GM23338 (cell line): ENCODE measurements at regions not wholly inside any gene's neighbourhood (a gene's known extent, or its start where the extent isn't known, plus 50 kb on each side); places are given as distances from the start of the nearest gene placed in this dataset.

Experiments
- ATAC-seq: fragments of 200-7000 bp; cut with Tn5 transposase; 3 replicates; pipeline ENCODE4 v1.9.1; 2020
- DNase-seq: peaks from one replicate; pipeline ENCODE4 v3.0.0-alpha.2; 2015; ENCODE audit warnings: low spot score
- H2AFZ ChIP-seq: fragments of 200-600 bp; sonication (generic); 2 replicates; pipeline ENCODE4 v1.8.0; 2016; ENCODE audit warnings: antibody characterized with exemption, mild to moderate bottlenecking, moderate library complexity
- H3F3A ChIP-seq: fragments of 200-600 bp; sonication (generic); replicated peaks from 2 replicates; pipeline ENCODE4 v1.8.0; 2017; ENCODE audit warnings: antibody characterized with exemption, mixed run types, low read depth
- H3K27ac ChIP-seq: fragments of 200-600 bp; sonication (generic); 2 replicates; pipeline ENCODE4 v1.6.1; 2016; ENCODE audit warnings: low read depth
- H3K27me3 ChIP-seq: fragments of 200-600 bp; sonication (generic); 2 replicates; pipeline ENCODE4 v1.8.0; 2016; ENCODE audit warnings: mild to moderate bottlenecking, mixed run types, moderate library complexity; ENCODE audit not compliant: insufficient read depth
- H3K36me3 ChIP-seq: fragments of 200-600 bp; sonication (generic); 2 replicates; pipeline ENCODE4 v1.8.0; 2016; ENCODE audit warnings: mild to moderate bottlenecking; ENCODE audit not compliant: insufficient read depth
- H3K4me1 ChIP-seq: fragments of 200-600 bp; sonication (generic); 2 replicates; pipeline ENCODE4 v1.8.0; 2016; ENCODE audit warnings: mild to moderate bottlenecking, moderate library complexity; ENCODE audit not compliant: insufficient read depth
- H3K4me2 ChIP-seq: fragments of 200-600 bp; sonication (generic); 2 replicates; pipeline ENCODE4 v1.7.1; 2017; ENCODE audit warnings: mixed run types
- H3K4me3 ChIP-seq: fragments of 200-600 bp; sonication (generic); 2 replicates; pipeline ENCODE4 v1.6.1; 2016; ENCODE audit warnings: mixed run types
- H3K79me2 ChIP-seq: fragments of 200-600 bp; sonication (generic); replicated peaks from 2 replicates; pipeline ENCODE4 v1.8.0; 2017; ENCODE audit warnings: mild to moderate bottlenecking; ENCODE audit not compliant: insufficient read depth
- H3K9me2 ChIP-seq: fragments of 200-600 bp; sonication (generic); 2 replicates; pipeline ENCODE4 v1.8.0; 2017; ENCODE audit not compliant: insufficient read depth
- H4K20me1 ChIP-seq: fragments of 200-600 bp; sonication (generic); replicated peaks from 2 replicates; pipeline ENCODE4 v1.8.0; 2017; ENCODE audit warnings: mild to moderate bottlenecking; ENCODE audit not compliant: insufficient read depth
- H3K27ac Mint-ChIP-seq: 2 replicates; pipeline ENCODE4 v1.8.0; 2020; ENCODE audit warnings: inconsistent platforms, mild to moderate bottlenecking, moderate library complexity, mixed read lengths
- H3K27me3 Mint-ChIP-seq: 3 replicates; pipeline ENCODE4 v1.8.0; 2022; ENCODE audit warnings: low read depth, mild to moderate bottlenecking, moderate library complexity, mixed read lengths, inconsistent platforms; ENCODE audit not compliant: insufficient read depth, poor library complexity
- H3K36me3 Mint-ChIP-seq: 3 replicates; pipeline ENCODE4 v1.8.0; 2021; ENCODE audit warnings: low read depth, mild to moderate bottlenecking, inconsistent platforms, moderate library complexity, mixed read lengths
- H3K4me1 Mint-ChIP-seq: 3 replicates; pipeline ENCODE4 v1.8.0; 2020; ENCODE audit warnings: mild to moderate bottlenecking, inconsistent platforms, mixed read lengths
- H3K4me3 Mint-ChIP-seq: 3 replicates; pipeline ENCODE4 v1.8.0; 2021; ENCODE audit warnings: moderate library complexity, mild to moderate bottlenecking, inconsistent platforms, mixed read lengths
- H3K9me3 Mint-ChIP-seq: 3 replicates; pipeline ENCODE4 v1.8.0; 2020; ENCODE audit warnings: moderate library complexity, mild to moderate bottlenecking, inconsistent platforms, mixed read lengths
- CREB1 ChIP-seq: fragments of 250-450 bp; sonication (Bioruptor Pico); IDR thresholded peaks from 2 replicates; pipeline ENCODE4 v1.5.0; 2020; ENCODE audit warnings: low read depth, mild to moderate bottlenecking, moderate library complexity
- CTCF ChIP-seq, 2 experiments: fragments of 200-600 bp in 1 of 2; sonication (generic) in 1 of 2; conservative IDR thresholded peaks; 2 replicates each; pipeline versions ENCODE4 v1.5.1 to v1.6.1; 2016 to 2017; ENCODE audit warnings: antibody characterized with exemption in 2 of 2, low read depth in 2 of 2, mild to moderate bottlenecking in 2 of 2, moderate library complexity in 1 of 2
- ETS1 ChIP-seq: IDR thresholded peaks from 2 replicates; pipeline ENCODE4 v1.6.1; 2016; ENCODE audit warnings: antibody characterized with exemption
- EZH2 ChIP-seq: fragments of 200-600 bp; sonication (generic); IDR thresholded peaks from one replicate; pipeline ENCODE4 v1.8.0; 2017; ENCODE audit warnings: antibody characterized with exemption, mild to moderate bottlenecking, low read depth; ENCODE audit not compliant: unreplicated experiment
- EZH2phosphoT487 ChIP-seq: fragments of 200-600 bp; sonication (generic); IDR thresholded peaks from one replicate; pipeline ENCODE4 v1.8.1; 2018; ENCODE audit warnings: antibody characterized with exemption; ENCODE audit not compliant: unreplicated experiment
- JUNB ChIP-seq: IDR thresholded peaks from one replicate; pipeline ENCODE4 v1.6.1; 2016; ENCODE audit warnings: antibody characterized with exemption; ENCODE audit not compliant: unreplicated experiment
- POLR2AphosphoS5 ChIP-seq: IDR thresholded peaks from 2 replicates; pipeline ENCODE4 v1.6.1; 2016; ENCODE audit warnings: antibody characterized with exemption, low read depth
- REST ChIP-seq: IDR thresholded peaks from one replicate; pipeline ENCODE4 v1.6.1; 2018; ENCODE audit warnings: antibody characterized with exemption; ENCODE audit not compliant: unreplicated experiment
- STAT1 ChIP-seq: IDR thresholded peaks from one replicate; pipeline ENCODE4 v1.6.1; 2016; ENCODE audit warnings: antibody characterized with exemption; ENCODE audit not compliant: unreplicated experiment
- ZNF114 ChIP-seq: fragments of 250-450 bp; sonication (Bioruptor Pico); IDR thresholded peaks from 2 replicates; pipeline ENCODE4 v1.5.0; 2020; ENCODE audit warnings: mild to moderate bottlenecking, moderate library complexity
- ZNF331 ChIP-seq: fragments of 250-450 bp; sonication (Bioruptor Pico); IDR thresholded peaks from 2 replicates; pipeline ENCODE4 v1.5.0; 2020; ENCODE audit warnings: low read depth, mild to moderate bottlenecking, moderate library complexity
- ZNF462 ChIP-seq: fragments of 250-450 bp; sonication (Bioruptor Pico); IDR thresholded peaks from 2 replicates; pipeline ENCODE4 v1.5.0; 2020; ENCODE audit warnings: mild to moderate bottlenecking, moderate library complexity

GRCh38 chr2:221360742-221361141 lies 211.4 kb downstream of the EPHA4 start (continued):
- no peak for TF ChIP-seq ETS1
- TF ChIP-seq ZNF114 (CRISPR knock-in tag): no peak
- TF ChIP-seq REST: no peak
- TF ChIP-seq JUNB: no peak

- Histone ChIP-seq H3K4me2 (no peak overlapping the region), H3K4me1 (peaks cover 6% of the 10 kb centered on the region; the same call in 1 of the 2 replicates), H2AFZ (no peak overlapping the region), H3K27me3 (no peaks in the 10 kb centered on the region), H4K20me1 (no peaks in the 10 kb centered on the region), H3F3A (no peaks in the 10 kb centered on the region), H3K4me3 (no peak overlapping the region), H3K27ac (no peak overlapping the region), H3K9me2 (no peaks in the 10 kb centered on the region), H3K79me2 (no peaks in the 10 kb centered on the region), H3K36me3 (no peaks in the 10 kb centered on the region)
- ATAC-seq (no peak), DNase-seq (no peak)
- Mint-ChIP-seq H3K27me3 (peaks cover 3% of the 10 kb centered on the region), H3K27ac (no peak overlapping the region), H3K9me3 (no peaks in the 10 kb centered on the region), H3K36me3 (no peaks in the 10 kb centered on the region), H3K4me1 (peaks cover 11% of the 10 kb centered on the region; the same call in 2 of the 3 replicates), H3K4me3 (no peak overlapping the region)
- TF ChIP-seq CREB1 (CRISPR knock-in tag) (no peak), ZNF114 (CRISPR knock-in tag) (no peak), JUNB (no peak), ETS1 (no peak), POLR2AphosphoS5 (no peak), CTCF (conservative IDR thresholded peaks at IDR 0.05; ENCODE audit: low read depth in 2 of 2) (no peak), EZH2 (no peak), ZNF331 (CRISPR knock-in tag) (no peak), STAT1 (no peak), ZNF462 (no peak), EZH2phosphoT487 (no peak)
Observed at GRCh38 chr2:221361633-221362032, 210.5 kb downstream of the EPHA4 start.
